ENCODE measurements at regions not wholly inside any gene's neighbourhood (a gene's known extent, or its start where the extent isn't known, plus 50 kb on each side); places are given as distances from the start of the nearest gene placed in this dataset.

GRCh38 chr16:51302042-51302441, 151.0 kb upstream of the SALL1 start:
- no peak overlapping the region for H3K4me2 ChIP-seq (ENCODE audit: low read length)
- H3K4me3 ChIP-seq (ENCODE audit: low read depth, low read length, poor library complexity, severe bottlenecking): no peak overlapping the region
- BruUV-seq (replicated peaks): no TSS peak
- no peaks in the 10 kb centered on the region for H4K20me1 ChIP-seq (ENCODE audit: insufficient read depth, low read length)
- no peaks in the 10 kb centered on the region for H3K79me2 ChIP-seq (ENCODE audit: insufficient read depth, low read depth, low read length)
- no peak for TF ChIP-seq CTCF (conservative IDR thresholded peaks at IDR 0.05; ENCODE audit: low read length)
- no peak for TF ChIP-seq EZH2phosphoT487 (IDR thresholded peaks at IDR 0.05; ENCODE audit: borderline replicate concordance, low read depth, low read length)
- POLR2A ChIA-PET: interaction anchor here (0.7 kb wide), 1 partner anchor 51 kb away, joined by 3 read pairs; no protein-coding TSS in a partner anchor
- intact Hi-C loops (cut with micrococcal nuclease; ENCODE audit: unreplicated experiment): no loop called here
- H3K4me1 ChIP-seq (ENCODE audit: insufficient read depth, low read length, poor library complexity, severe bottlenecking): no peaks in the 10 kb centered on the region
- no peak for DNase-seq (ENCODE audit: low spot score)
- H3K36me3 ChIP-seq (ENCODE audit: insufficient read depth, low read length): no peaks in the 10 kb centered on the region
- H3K9me2 ChIP-seq (ENCODE audit: insufficient read depth, low read length): no peaks in the 10 kb centered on the region
- no peaks in the 10 kb centered on the region for H3K9me3 ChIP-seq (ENCODE audit: low read length)
- no peak overlapping the region for H2AFZ ChIP-seq (ENCODE audit: low read length)
- no peak overlapping the region for H3K27ac ChIP-seq (ENCODE audit: low read depth, low read length, poor library complexity, severe bottlenecking)
- CTCF ChIA-PET (ENCODE audit: unreplicated experiment): no interaction called here

DNA sequence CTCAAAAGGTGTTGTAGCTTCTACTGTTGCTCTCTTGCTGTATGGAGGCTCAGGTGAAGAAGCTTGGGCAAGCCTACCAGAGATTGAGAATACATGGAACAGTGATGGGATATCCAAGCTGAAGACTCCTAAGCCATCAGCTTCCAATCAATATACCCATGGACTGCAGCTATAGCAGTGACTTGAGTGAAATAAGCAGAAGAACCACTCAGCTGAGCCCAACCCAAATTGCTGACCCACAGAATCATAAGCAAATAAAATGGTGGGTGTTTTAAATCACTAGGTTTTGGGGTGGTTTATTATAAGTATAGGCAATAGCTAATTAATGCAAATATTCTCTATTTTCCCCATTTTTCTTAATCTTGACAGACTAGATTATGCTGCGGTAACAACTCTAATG, 147.7 kb upstream of the SALL1 start:
- H3K9me2 ChIP-seq (ENCODE audit: insufficient read depth, low read length): no peaks in the 10 kb centered on the region
- H3K27ac ChIP-seq (ENCODE audit: low read depth, low read length, poor library complexity, severe bottlenecking): no peak overlapping the region
- H2AFZ ChIP-seq (ENCODE audit: low read length): no peak overlapping the region
- H3K9me3 ChIP-seq (ENCODE audit: low read length): no peaks in the 10 kb centered on the region
- no peak overlapping the region for H3K4me2 ChIP-seq (ENCODE audit: low read length)
- H3K4me3 ChIP-seq (ENCODE audit: low read depth, low read length, poor library complexity, severe bottlenecking): no peak overlapping the region
- ChIA-PET CTCF (ENCODE audit: unreplicated experiment) (no interaction called here), POLR2A (no interaction called here)
- no peaks in the 10 kb centered on the region for H3K79me2 ChIP-seq (ENCODE audit: insufficient read depth, low read depth, low read length)
- TF ChIP-seq EZH2phosphoT487 (IDR thresholded peaks at IDR 0.05; ENCODE audit: borderline replicate concordance, low read depth, low read length) (no peak), CTCF (conservative IDR thresholded peaks at IDR 0.05; ENCODE audit: low read length) (no peak)
- no peak for DNase-seq (ENCODE audit: low spot score)
- no peaks in the 10 kb centered on the region for H3K4me1 ChIP-seq (ENCODE audit: insufficient read depth, low read length, poor library complexity, severe bottlenecking)
- H4K20me1 ChIP-seq (ENCODE audit: insufficient read depth, low read length): no peaks in the 10 kb centered on the region
- no peaks in the 10 kb centered on the region for H3K36me3 ChIP-seq (ENCODE audit: insufficient read depth, low read length)
- no TSS peak for BruUV-seq (replicated peaks)
- intact Hi-C loops (cut with micrococcal nuclease; ENCODE audit: unreplicated experiment): no loop called here

DNA sequence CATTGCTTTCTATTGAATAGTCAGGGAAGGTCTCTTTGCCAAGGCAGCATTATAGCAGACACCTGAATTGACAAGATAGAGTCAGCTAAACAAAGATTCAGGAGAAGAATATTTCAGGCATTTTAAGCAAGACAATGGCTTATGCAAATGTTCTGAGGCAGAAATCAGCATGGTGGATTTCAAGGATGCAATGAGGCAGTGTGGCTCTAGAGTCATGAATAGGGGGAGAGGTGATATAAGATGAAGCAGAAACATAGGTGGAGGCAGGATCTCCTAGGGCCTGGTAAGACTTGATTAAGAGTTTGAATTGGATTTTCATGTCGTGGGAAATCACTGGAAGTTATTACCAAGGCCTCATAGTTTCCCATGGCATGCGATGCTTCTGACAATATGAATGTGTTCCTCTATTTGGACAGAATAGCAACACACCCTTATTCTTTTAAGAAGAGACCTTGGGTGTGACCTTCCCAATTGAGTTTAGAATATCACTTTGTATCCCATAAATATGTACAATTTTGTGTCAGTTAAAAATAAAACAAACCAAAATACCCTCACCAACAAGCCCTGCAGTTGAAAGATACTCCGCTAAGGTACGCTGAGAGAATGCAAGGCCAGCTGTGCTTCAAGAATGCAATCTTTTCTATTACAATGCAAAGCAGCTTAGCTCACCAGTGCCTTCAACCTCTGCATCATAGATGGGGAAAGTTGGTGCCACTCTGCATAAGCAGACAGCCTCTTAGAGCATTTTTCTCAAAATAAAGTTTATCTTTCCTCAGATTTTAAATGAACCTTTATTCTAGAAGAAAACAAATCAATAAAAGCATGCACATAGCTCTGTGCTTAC, 139.6 kb upstream of the SALL1 start:
- no peak overlapping the region for H3K4me3 ChIP-seq (ENCODE audit: low read depth, low read length, poor library complexity, severe bottlenecking)
- H3K9me3 ChIP-seq (ENCODE audit: low read length): no peaks in the 10 kb centered on the region
- H3K4me1 ChIP-seq (ENCODE audit: insufficient read depth, low read length, poor library complexity, severe bottlenecking): no peaks in the 10 kb centered on the region
- no TSS peak for BruUV-seq (replicated peaks)
- POLR2A ChIA-PET: no interaction called here
- no peaks in the 10 kb centered on the region for H4K20me1 ChIP-seq (ENCODE audit: insufficient read depth, low read length)
- CTCF ChIA-PET (ENCODE audit: unreplicated experiment): no interaction called here
- no peak overlapping the region for H3K27ac ChIP-seq (ENCODE audit: low read depth, low read length, poor library complexity, severe bottlenecking)
- no peak overlapping the region for H2AFZ ChIP-seq (ENCODE audit: low read length)
- no peak for DNase-seq (ENCODE audit: low spot score)
- H3K9me2 ChIP-seq (ENCODE audit: insufficient read depth, low read length): no peaks in the 10 kb centered on the region
- no peaks in the 10 kb centered on the region for H3K36me3 ChIP-seq (ENCODE audit: insufficient read depth, low read length)
- H3K4me2 ChIP-seq (ENCODE audit: low read length): no peak overlapping the region
- H3K79me2 ChIP-seq (ENCODE audit: insufficient read depth, low read depth, low read length): no peaks in the 10 kb centered on the region
- intact Hi-C loops (cut with micrococcal nuclease; ENCODE audit: unreplicated experiment): no loop called here
- TF ChIP-seq CTCF (conservative IDR thresholded peaks at IDR 0.05; ENCODE audit: low read length) (no peak), EZH2phosphoT487 (IDR thresholded peaks at IDR 0.05; ENCODE audit: borderline replicate concordance, low read depth, low read length) (no peak)

Data from OCI-LY7 (cell line).